HG03159 (cell line): ENCODE measurements at regions not wholly inside any gene's neighbourhood (a gene's known extent, or its start where the extent isn't known, plus 50 kb on each side); places are given as distances from the start of the nearest gene placed in this dataset.

Experiments
- ATAC-seq: cut with Tn5 transposase; IDR thresholded peaks from one replicate; pipeline ENCODE4 v1.9.1; 2021; ENCODE audit warnings: mild to moderate bottlenecking, moderate library complexity; ENCODE audit not compliant: unreplicated experiment

DNA sequence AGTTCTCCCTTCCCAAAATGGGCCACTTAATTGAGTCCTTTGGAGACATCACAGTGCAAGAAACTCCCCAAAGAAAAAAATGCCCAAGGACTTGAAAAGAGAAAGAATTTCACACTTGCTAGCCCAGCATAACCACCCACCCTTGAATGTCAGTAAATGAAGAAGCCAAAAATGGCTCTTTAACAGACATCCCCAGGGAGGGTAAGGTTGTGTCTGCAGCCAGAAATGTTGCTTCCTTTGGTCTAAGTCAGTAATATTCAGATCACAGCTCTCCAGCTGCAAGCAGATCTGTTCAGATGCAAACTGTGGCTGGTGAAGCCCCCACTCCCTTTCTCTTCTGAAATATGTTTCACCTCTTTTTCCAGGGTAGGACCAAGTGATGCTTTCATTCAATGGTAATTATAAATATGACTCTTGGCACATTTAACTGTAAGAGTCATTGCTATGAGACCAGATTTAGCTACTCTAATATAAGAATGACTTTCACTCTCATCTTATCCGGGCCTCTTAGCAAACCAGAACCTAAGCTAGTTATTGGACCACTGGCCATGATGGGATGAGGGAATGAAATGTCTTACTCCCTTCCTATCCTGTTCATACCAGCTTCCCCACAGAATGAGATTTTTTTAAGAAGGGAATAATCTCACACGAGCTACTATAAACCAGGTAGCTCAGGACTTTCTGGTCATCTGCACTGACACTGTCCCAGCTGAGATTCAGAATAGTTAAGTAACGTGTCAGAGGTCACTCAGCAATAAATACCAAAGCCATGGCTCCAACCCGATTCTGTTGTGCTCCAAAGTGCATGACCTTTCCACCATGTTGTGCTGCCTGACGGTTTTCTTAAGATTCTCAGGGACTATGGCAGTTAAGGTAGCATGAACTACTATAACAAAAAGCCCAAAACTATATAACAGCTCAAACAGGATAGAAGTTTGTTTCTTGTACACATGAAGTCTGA is 234.1 kb downstream of the FOXO1 start:
- ATAC-seq: peak; percentile 66

DNA sequence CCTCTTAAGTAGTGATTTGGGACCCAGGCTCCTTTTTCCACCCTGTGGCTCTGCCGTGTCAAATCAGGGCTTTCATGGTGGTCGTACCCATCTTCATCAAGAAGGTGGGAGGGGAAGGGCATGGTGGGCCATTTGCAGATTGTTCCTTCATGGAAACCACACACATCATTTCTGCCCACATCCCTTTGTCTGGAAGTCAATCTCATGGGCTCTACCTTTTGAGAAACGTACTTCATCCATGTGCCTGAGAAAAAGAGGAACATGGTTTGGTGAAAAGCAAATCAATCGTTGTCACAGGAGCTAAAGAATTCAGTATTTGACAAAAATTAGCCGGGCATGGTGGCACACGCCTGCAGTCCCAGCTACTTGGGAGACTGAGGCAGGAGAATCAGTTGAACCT is 233.4 kb downstream of the FOXO1 start:
- no peak for ATAC-seq

DNA sequence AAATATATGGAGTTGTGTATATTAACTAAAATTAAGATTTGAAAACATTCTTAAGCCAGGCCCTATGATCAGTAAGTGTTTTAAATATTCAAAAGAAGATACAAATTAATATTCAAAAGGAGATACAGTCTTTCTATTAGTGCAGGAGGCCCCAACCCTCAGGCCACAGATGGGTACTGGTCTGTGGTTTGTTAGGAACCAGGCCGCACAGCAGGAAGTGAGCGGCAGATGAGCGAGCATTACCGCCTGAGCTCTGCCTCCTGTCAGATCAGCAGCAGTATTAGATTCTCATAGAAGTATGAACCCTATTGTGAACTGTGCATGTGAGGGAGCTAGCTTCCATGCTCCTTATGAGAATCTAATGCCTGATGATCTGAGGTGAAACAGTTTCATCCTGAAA is 232.9 kb downstream of the FOXO1 start:
- ATAC-seq: no peak

DNA sequence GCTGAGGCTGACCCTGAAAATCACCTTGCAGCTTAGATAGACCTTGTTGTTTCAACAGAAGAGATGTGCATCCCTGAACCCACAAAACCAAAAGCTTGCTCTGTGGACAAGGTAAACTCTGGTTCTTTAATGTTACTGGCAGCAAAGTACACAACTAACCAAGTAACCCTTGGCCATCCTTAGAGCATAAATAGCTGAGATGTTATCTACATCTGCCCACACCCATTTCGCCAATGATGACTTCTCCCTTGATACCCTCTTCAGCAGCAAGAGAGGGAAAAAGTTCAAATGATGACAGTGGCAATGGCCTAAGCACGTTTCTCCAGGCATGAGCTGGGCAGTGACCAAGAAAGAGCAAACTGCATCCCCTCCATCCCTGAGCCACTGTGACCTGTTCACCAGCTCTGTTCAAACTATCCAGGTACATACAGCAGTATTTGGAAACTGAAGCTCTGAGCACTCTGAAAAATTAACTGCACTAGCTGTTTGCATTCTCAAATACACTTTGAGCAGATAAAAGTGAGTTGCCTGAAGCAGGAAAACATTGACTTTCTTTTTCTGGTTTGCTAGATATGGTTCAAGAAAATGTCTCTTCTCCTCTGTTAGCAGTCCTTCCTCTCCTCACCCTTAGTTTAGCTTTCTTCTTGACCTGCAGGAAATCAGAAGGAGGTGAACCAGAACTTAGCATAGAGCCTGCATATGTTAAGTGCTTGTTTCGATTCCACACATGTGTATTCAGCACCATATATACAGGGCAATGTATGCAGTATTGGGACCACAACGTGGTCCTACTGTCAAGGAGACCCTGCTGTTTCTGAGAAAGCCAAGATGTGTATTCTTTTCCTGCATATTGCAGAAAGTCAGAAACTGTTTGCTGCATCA is 231.7 kb downstream of the FOXO1 start:
- ATAC-seq: no peak

DNA sequence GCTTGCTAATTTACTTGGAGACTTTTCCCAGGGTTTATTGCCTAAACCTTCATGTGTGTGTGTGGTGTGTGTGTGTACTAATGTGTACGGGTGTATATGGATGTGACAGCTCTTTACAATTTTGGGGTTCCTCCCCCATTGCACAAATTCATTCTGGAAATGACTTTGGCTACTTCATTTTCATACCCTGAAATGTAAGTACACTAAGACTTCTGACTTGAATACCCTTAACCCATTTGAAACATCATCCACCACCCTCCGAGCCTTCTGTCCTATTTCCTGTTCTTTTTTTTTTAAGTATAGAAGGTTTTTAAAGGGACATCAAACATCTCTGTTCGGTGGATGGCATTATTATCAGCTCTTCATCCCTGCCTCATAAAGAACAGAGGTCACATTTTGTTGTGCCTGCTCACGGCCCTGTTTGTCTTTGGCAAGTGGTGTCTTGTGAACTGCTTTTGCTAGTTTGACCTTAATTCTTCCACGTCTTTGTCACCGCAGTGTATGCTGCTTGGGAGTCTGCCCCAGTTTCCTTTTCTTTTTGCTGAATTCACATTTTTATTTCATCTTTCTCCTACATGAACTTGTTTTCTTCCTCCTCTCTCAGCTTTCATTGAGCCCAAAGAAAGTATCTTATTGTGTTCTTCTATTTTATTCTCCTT is 228.3 kb downstream of the FOXO1 start:
- ATAC-seq: no peak

DNA sequence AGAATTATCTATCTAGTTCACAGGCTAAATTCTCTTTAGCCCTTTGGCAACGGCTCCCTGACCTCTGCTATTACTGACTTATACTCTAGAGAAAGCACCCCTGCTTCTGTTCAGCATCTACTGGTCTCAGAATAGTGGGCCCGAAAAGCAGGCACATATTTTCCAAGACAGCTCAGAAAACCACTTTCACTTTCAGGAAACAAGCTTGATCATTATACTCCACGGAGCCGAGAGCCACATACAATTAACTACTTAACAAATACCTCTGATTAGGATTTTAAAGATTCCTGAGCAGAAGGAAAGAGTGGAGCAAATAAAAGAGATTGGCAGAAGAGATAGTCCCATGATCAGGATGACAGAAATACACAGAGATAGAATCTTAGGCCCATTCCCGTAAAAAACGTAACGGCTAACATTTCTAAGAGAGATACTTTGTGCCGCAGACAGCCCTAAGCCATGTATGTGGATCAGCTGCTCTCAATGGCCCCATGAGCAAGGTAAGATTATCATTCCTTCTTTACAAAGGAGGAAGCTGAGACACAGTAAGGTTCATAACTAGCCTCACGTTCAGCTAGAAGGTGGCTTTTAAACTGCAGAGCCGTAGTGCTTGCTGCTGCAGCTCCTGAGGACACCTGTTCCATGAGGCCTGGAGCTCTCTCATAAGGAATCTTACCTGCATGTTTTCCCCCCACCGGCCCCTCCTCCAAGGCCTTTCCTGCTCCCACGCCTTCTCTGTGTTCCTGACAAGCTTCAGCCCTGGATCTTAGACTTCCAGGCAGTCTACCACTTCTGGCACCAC is 227.2 kb downstream of the FOXO1 start:
- ATAC-seq: no peak

DNA sequence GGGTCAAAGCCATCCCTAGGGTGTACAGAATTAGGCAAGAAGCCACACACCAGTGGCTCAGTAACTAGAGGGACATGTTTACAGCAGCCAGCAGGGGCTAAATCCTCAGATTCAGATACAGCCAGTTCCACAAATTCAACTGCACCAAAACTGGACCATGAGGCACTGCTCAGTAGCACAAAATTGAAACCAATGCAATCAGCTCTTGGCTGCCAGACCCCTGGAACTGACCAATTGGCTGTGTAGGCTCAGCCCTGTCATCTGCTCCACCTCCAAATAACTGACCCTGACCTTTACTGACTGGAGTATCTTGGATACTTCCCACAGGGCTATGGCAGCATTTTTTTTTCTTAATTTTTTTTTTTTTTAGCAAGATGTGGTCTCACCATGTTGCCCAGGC is 226.5 kb downstream of the FOXO1 start:
- ATAC-seq: no peak

DNA sequence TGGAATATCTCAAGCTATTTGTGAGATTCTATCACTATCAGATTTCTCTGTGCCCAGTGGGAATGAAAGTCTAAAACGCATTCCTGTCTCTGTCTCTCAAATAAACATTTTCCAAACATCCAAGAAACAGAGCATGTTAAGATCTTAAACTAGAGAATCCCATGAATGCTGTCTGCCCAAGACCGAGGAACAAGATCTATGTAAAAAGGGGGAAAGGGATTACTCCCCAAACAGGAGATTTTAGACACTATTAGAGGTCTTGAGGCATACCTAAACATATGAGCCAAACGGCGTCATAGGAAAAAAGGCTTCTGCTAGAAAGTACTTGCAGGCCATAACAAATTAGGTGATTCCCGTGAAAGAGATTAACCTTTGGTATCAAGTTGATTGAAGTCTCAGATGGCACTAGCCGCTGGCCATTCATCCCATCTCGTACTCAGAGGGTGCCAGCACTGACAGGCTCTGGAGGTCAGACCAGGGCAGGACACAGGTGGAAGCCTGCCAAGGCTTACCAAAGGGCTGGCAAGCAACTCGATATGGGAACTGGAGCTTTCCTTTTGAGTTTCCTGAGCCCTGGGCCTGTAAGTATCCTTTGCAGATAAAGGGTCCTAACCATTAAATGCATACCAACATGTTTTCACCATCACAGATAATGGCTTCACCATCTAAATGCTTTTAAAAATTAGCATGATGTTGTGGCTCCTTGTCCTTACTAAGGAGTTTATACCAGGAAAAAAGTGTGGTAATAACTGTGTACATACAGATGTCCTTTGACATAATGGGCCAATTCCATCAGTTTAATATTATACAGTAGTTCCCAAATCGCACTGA is 225.2 kb downstream of the FOXO1 start:
- ATAC-seq: no peak

DNA sequence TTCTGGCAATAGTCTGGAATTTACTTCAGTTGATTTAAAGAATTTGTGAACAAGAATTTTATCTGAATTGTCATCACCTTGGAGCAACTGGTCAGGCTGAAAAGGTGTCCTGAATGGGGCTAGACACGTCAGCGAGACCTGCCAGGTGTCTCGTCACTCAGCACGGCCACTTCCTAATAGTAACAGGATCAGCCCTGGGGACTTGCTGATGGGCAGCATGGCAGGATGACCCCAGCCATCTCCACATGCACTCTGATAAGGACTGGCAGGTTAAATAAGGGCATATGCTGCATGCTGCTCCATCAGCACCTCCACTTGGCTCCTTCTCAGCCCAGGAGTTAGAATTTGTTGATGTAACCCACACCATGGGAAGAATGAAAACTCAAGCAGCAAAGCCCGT is 224.2 kb downstream of the FOXO1 start:
- no peak for ATAC-seq

DNA sequence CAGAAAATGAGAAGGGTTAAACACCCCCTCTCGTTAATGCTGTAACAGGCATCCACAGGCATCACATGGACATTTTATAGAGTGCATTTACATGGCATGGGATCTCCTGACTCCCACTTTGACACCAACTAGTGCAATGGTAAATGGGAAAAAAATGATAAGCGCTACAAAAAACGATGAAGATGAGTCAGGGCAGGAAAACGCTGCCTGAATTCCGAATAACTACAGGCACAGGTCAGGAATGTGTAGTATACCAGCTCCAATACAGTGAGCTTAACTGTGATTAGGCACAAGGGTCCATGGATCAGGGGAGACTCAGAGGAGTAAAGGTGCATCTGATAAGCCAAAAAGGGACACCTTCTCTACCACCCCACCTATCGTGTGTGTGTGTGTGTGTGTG is 223.6 kb downstream of the FOXO1 start:
- no peak for ATAC-seq

DNA sequence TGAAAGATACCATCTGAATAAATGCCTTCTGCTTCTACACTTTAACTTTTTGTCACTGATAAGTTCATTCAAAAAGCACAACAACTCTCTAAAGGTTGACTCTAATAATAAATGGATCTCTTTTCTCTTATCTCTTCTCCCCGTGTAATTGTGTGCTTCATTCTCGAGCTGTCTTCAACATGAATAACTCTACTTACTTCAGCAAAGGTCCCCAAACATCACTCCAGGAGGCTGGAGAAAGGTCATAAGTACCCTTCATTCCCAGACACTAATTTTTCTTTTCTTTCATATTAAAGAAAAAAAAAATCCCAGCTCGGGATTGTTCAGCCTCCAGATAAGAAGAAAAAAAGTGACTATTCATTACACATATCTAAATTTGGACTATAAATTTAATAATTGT is 222.2 kb downstream of the FOXO1 start:
- no peak for ATAC-seq

DNA sequence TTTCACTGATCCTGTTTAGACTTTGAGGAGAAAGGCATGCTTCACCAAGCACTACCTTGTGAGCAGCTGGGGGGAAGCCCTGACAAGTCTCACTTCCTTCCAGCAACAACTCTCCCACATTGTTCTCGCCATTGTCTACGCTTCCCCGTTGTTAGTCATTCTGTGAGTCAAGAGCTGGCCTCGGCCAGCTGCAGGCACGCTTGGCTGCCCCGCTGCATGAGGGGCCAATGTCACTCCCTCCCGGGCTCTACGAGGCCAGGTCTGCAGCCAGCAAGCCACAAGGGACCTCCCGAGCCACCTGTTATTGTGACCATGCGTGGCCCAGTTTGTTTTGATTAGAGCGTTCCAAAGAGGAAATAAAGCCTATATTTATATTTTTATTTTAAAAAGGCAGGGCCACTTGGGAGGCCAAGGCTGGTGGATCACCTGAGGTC is 220.9 kb downstream of the FOXO1 start:
- ATAC-seq: peak; percentile 96

DNA sequence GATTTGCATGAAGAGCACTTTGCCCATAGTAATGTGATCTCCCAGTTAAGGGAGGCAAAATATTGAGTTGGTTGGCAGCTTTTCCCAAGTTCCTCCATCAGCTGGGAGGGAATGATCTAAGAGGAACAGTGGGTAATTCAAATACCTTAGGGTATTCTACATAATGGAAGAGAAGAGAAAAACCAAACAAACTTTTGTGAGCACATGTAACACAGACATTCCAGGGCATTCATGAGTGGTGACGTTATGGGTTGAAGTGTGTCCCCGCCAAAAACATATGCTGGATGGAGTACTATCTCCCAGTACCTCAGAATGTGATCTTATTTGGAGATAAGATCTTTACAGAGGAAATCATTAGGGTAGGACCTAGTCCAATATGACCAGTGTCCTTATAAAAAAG is 220.1 kb downstream of the FOXO1 start:
- ATAC-seq: no peak

DNA sequence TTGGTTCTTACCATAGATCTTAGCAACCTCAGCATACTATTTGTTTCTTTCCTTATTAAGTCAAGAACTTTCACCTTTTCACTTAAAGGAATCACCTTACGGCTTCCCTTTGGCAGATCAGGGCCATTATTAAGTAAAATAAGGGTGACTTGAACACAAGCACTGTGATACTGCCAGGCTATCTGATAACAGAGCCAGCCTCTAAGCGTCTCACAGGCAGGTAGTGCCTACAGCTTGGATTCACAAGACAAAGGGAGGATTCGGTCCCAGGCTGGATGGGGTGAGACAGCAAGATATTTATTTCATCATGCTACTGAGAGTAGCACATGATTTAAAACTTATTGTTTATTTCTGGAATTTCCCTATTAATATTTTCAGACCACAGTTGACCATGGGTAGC is 218.6 kb downstream of the FOXO1 start:
- ATAC-seq: no peak

DNA sequence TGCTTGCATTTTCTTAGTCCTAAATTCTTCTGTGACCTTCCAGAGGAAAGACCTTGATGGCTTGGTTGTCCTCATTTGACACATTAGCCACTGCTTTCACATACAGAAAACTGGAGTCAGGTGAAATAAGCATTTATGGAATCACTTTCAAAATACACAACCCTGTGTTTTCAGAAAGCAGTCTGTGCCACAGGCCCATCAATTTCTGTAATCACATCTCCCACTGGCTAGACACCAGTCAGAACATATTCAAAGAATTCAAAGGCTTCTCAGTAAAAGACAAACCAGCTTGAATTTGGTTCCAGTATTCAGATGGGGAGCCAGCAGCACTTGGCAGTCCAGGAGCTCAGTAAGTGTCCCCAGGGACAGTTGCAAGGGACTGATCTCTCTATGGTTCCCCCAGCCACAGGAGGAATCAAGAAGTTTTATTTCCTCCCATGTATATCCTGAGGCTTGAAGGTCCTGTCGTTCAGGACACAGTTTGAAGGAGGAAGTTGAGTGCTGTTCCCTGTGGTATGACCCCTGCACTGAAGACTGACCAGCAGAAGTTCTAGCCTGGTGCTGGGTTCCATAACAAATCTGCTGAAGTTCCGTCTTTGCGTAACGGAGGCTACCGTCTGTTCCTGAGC is 214.3 kb downstream of the FOXO1 start:
- no peak for ATAC-seq

DNA sequence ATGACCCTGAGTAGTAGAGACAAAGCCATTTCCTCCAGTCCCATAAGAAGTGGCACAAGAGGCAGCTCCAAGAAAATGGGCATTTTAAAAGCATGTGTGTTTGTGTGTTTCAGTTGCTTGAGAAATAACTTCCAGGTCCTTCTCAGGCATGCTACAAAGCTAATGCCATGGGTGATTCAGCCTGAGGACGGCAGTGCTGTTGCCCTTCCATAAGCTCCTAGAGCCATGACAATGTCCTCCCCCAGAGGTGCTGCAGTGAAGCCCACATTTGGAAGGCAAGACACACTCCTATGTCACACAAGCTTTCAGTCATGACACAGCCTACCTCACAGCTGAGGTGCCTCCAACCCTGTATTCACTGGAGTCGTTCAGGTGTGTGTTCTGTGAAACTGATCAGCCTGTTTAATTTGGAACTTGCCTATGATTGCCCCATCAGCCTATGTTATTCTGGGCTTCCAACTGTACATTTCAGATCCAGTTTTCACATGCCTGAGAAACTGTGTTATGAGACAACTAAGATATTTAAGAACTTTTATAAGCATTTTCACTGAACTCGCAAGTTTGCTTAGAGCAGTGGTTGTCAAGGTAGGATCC is 213.6 kb downstream of the FOXO1 start:
- ATAC-seq: no peak

DNA sequence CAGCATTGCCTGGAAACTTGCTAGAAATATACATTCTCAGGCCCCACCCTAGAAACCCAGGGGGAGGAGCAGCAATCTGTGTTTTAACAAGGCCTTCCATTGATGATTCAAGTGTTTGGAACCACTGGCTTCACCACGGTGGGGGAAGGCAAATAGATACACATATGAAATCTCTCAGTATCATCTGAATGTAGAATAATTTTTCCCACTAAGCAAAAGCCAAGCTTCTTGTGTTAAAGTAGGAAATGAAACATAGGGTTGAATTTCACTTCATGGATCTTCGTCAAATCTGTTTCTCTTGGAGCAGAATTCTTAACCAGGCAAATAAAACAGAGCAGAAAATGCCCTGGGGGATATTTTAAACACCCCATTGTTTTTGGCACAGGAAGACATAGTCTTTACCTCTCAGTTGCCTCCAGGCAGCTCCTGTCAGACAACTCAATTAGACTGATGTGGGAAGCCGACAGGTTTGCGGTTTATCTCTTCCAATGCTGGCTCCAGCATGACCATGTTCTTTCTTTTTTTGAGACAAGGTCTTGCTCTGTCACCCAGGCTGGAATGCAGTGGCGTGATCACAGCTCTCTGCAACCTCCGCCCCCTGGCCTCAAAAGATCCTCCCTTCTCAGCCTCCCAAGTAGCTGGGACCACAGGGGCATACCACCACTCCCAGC is 213.0 kb downstream of the FOXO1 start:
- ATAC-seq: no peak

DNA sequence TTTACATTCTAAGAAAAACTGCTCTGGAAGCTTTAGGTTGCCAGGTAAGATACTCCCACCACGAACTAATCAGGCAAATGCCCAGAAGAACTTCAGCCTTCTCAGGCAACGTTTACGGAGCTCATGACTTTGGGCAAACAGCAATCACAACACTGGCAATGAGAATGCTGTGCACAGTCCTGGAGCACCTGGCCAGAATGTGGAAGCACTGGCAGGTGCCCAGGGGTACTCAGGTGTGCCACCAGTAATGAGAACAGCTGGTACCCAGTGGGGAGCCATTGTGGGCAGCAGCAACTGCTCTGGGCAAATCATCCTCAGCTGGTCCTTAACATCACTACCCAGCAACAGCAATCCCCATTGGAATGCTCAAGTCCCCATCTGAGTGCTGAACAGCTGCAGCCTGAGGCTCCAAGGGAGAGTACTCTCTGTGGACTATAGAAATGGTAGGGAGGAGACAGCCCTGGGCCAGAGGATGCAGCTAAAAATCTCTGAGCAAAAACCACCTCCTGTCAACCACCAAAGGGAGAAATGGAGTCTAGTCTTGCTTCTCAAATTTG is 210.0 kb downstream of the FOXO1 start:
- no peak for ATAC-seq
